NCI-H446 (cell line): ENCODE measurements at regions not wholly inside any gene's neighbourhood (a gene's known extent, or its start where the extent isn't known, plus 50 kb on each side); places are given as distances from the start of the nearest gene placed in this dataset.

ENCODE experiments used
- DNase-seq, 2 experiments: peaks; one replicate each; lab custom pipeline; 2025; lab: John Stamatoyannopoulos, UW

GRCh38 chr18:37698508-37699040, 133.0 kb upstream of the CELF4 start:
- DNase-seq, result no peak

- no peak for DNase-seq
These were observed 128.9 kb upstream of the CELF4 start for GRCh38 chr18:37694516-37694915.

- DNase-seq, result no peak
These were observed 125.6 kb upstream of the CELF4 start for GRCh38 chr18:37691162-37691561.

- DNase-seq, result no peak
These were observed 124.2 kb upstream of the CELF4 start for GRCh38 chr18:37689841-37690240.

GRCh38 chr18:37684590-37684989, 119.0 kb upstream of the CELF4 start:
- no peak for DNase-seq

GRCh38 chr18:37684183-37684582, 118.6 kb upstream of the CELF4 start:
- DNase-seq, result no peak

- no peak for DNase-seq
These were observed 115.3 kb upstream of the CELF4 start for GRCh38 chr18:37680911-37681310.

- no peak for DNase-seq
These were observed 110.7 kb upstream of the CELF4 start for GRCh38 chr18:37676276-37676675.

GRCh38 chr18:37675699-37676098, 110.1 kb upstream of the CELF4 start:
- DNase-seq, result no peak

GRCh38 chr18:37674570-37674969, 109.0 kb upstream of the CELF4 start:
- no peak for DNase-seq

- DNase-seq, result no peak
These were observed 108.1 kb upstream of the CELF4 start for GRCh38 chr18:37673671-37674070.

GRCh38 chr18:37672932-37673595, 107.5 kb upstream of the CELF4 start:
- no peak for DNase-seq

- DNase-seq, result no peak
These were observed 106.4 kb upstream of the CELF4 start for GRCh38 chr18:37672001-37672400.

- DNase-seq, result no peak
These were observed 105.9 kb upstream of the CELF4 start for GRCh38 chr18:37671530-37671929.

- DNase-seq, result no peak
These were observed 105.5 kb upstream of the CELF4 start for GRCh38 chr18:37671119-37671518.

GRCh38 chr18:37669991-37670534, 104.5 kb upstream of the CELF4 start:
- no peak for DNase-seq

- DNase-seq, result no peak
These were observed 103.6 kb upstream of the CELF4 start for GRCh38 chr18:37668971-37669747.

GRCh38 chr18:37667836-37668235, 102.2 kb upstream of the CELF4 start:
- DNase-seq, result no peak

GRCh38 chr18:37666991-37667390, 101.4 kb upstream of the CELF4 start:
- DNase-seq, result no peak

- no peak for DNase-seq
These were observed 100.9 kb upstream of the CELF4 start for GRCh38 chr18:37666451-37666850.

- DNase-seq, result no peak
These were observed 99.7 kb upstream of the CELF4 start for GRCh38 chr18:37665346-37665745.

GRCh38 chr18:37663446-37663845, 97.8 kb upstream of the CELF4 start:
- no peak for DNase-seq
